GM10266 (cell line): ENCODE measurements at regions not wholly inside any gene's neighbourhood (a gene's known extent, or its start where the extent isn't known, plus 50 kb on each side); places are given as distances from the start of the nearest gene placed in this dataset.
"Not testable (repeated sequence)": the region's sequence is repeated elsewhere in the genome, so short reads cannot be mapped to it uniquely, and the experiment has no call there.

ENCODE experiments used
- DNase-seq: peaks from one replicate; pipeline ENCODE4 v3.0.0; 2012; ENCODE audit errors: extremely low spot score
- CTCF ChIP-seq: IDR thresholded peaks from 2 replicates; pipeline ENCODE4 v1.5.1; 2012; ENCODE audit warnings: mild to moderate bottlenecking, low read depth; ENCODE audit not compliant: control insufficient read depth, insufficient read depth; ENCODE audit errors: missing control alignments

GRCh38 chr2:89825034-89825433, 1133.6 kb downstream of the RPIA start:
- no peak for TF ChIP-seq CTCF
- DNase-seq: no peak

GRCh38 chr2:89826741-89827140, 1135.3 kb downstream of the RPIA start:
- DNase-seq: not testable (repeated sequence)

GRCh38 chr2:89827829-89828228, 1136.4 kb downstream of the RPIA start:
- not testable (repeated sequence) for DNase-seq

GRCh38 chr2:89828416-89828815, 1136.9 kb downstream of the RPIA start:
- DNase-seq: not testable (repeated sequence)

GRCh38 chr2:89828961-89829631, 1137.6 kb downstream of the RPIA start:
- not testable (repeated sequence) for DNase-seq

GRCh38 chr2:89829828-89830227, 1138.4 kb downstream of the RPIA start:
- TF ChIP-seq CTCF: no peak
- no peak for DNase-seq

- DNase-seq: not testable (repeated sequence)
Observed at GRCh38 chr2:89830341-89831218, 1139.1 kb downstream of the RPIA start.

GRCh38 chr2:89831641-89832498, 1140.4 kb downstream of the RPIA start:
- no peak for TF ChIP-seq CTCF
- DNase-seq: no peak

GRCh38 chr2:89833116-89833779, 1141.8 kb downstream of the RPIA start:
- TF ChIP-seq CTCF: no peak
- DNase-seq: no peak
